Fibroblast of mammary gland (primary cell): ENCODE measurements at regions not wholly inside any gene's neighbourhood (a gene's known extent, or its start where the extent isn't known, plus 50 kb on each side); places are given as distances from the start of the nearest gene placed in this dataset.
"Not testable (repeated sequence)": the region's sequence is repeated elsewhere in the genome, so short reads cannot be mapped to it uniquely, and the experiment has no call there.

ENCODE experiments used
- DNase-seq: peaks from one replicate; pipeline ENCODE4 v3.0.0-alpha.2; 2010; ENCODE audit warnings: low read depth
- H3K4me3 ChIP-seq: 2 replicates; pipeline ENCODE4 v1.5.1; 2011; ENCODE audit warnings: low read depth, mild to moderate bottlenecking, low read length, moderate library complexity; ENCODE audit not compliant: control insufficient read depth
- CTCF ChIP-seq: conservative IDR thresholded peaks from 2 replicates; pipeline ENCODE4 v1.5.1; 2011; ENCODE audit warnings: low read depth, low read length, inconsistent platforms; ENCODE audit not compliant: control insufficient read depth, insufficient read depth

- no peak for TF ChIP-seq CTCF
- no peak overlapping the region for H3K4me3 ChIP-seq
- DNase-seq: peak; percentile 97
These were observed 62.4 kb upstream of the BMAL1 start for GRCh38 chr11:13215149-13215548.

DNA sequence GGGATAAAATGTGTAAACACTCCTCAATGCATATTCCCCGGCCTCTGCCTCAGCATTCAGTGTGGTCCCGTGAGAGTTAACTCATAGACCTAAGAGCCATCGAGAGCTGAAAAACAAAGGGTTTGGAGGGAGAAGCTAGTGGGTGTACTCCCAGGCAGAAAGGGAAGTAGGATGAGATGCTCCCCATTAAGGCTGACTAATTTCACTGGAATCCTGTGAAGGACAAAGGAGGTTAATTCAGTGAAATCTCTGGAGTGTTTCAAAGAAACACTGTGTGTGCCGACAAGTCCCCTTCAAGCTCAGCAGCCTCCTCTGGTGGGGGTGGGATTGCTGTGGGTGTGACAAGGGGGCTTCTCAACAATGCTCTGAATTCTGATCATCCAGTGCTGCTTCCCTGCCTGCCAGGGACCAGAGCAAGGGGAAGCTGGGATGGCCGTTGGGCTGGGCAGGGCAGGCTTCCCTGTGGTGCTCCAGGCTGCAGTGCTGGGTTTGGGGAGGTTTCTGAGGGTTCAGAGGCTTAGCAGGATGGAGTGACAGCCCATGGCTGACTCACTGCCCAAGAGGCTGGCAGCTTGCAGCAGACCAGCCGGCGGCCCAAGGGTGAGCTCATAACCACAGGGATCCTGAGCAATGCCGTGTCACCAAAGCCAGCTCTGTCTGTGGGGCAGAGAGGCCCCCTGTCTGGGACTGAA lies 61.4 kb upstream of the BMAL1 start:
- peak; percentile 98 for DNase-seq
- no peak for TF ChIP-seq CTCF
- no peak overlapping the region for H3K4me3 ChIP-seq

GRCh38 chr11:13216711-13217075 lies 60.9 kb upstream of the BMAL1 start:
- no peak overlapping the region for H3K4me3 ChIP-seq
- TF ChIP-seq CTCF: no peak
- no peak for DNase-seq

DNA sequence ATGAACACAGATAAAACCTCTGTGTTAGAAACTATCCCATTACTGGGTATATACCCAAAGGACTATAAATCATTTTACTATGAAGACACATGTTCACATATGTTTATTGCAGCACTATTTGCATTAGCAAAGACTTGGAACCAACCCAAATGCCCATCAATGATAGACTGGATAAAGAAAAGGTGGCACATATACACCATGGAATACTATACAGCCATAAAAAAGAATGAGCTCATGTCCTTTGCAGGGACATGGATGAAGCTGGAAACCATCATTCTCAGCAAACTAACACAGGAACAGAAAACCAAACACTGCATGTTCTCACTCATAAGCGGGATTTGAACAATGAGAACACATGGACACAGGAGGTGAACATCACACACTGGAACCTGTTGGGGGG lies 58.9 kb upstream of the BMAL1 start:
- DNase-seq, H3K4me3 ChIP-seq: not testable (repeated sequence)

DNA sequence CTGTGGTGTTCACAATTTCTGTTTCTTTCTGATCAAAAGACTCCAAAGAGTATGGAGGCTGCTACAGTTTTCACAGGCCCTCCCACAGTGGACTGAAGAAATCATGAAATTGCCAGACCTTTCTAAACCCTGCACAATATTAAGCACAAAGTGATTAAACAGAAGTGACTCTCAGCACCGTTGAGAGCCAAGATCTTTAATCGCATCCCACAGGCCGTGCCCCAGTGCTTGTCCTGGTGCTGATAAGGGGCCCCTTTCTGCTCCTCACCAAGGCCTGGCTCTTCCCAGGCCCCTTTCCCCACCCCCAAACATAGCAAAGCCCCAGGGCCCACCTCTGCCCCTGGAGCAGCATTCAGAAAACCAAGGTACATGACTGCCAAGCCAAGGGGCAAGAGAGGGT lies 57.4 kb upstream of the BMAL1 start:
- DNase-seq: no peak
- H3K4me3 ChIP-seq: no peak overlapping the region
- no peak for TF ChIP-seq CTCF

DNA sequence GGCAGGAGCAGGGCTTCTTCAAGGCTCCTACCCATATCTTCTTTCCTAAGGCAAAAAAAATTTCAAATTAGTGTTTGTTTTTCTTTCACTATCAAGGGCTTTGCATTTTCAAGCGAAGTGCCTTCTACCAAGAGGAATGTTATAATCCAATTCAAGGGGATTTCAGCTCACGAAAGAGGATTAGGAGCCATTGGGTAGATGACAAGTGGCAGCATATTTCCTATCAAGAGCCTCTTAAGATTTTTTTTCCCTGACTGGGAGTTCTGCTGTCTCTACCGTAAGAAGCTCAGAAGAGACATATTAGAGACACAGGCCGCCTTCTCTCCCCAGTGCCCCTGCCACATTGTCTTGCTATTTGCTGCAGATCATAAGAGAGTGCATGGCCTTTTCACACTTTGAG lies 55.9 kb upstream of the BMAL1 start:
- TF ChIP-seq CTCF: no peak
- DNase-seq: no peak
- no peak overlapping the region for H3K4me3 ChIP-seq

- no peak for TF ChIP-seq CTCF
- DNase-seq: no peak
- no peak overlapping the region for H3K4me3 ChIP-seq
These were observed 55.3 kb upstream of the BMAL1 start for GRCh38 chr11:13222285-13222684.

GRCh38 chr11:13223112-13223511 lies 54.5 kb upstream of the BMAL1 start:
- no peak for TF ChIP-seq CTCF
- no peak overlapping the region for H3K4me3 ChIP-seq
- DNase-seq: no peak
